GM12892 (cell line): ENCODE measurements at regions not wholly inside any gene's neighbourhood (a gene's known extent, or its start where the extent isn't known, plus 50 kb on each side); places are given as distances from the start of the nearest gene placed in this dataset.

ENCODE experiments used
- DNase-seq: peaks from one replicate; pipeline ENCODE4 v3.0.0; 2011; ENCODE audit not compliant: insufficient read length
- FAIRE-seq: peaks from 2 replicates; lab custom pipeline; 2011; peaks lifted over from hg19 to GRCh38; lab: Jason Lieb, UNC
- POLR2A ChIP-seq: IDR thresholded peaks from 2 replicates; pipeline ENCODE4 v1.6.1; 2011; ENCODE audit warnings: low read depth, low read length, control low read depth
- POLR2AphosphoS5 ChIP-seq: IDR thresholded peaks from 2 replicates; pipeline ENCODE4 v1.6.1; 2011; ENCODE audit warnings: low read depth, low read length, control low read depth
- TAF1 ChIP-seq: IDR thresholded peaks from 2 replicates; pipeline ENCODE4 v1.6.1; 2011; ENCODE audit warnings: low read depth, mild to moderate bottlenecking, control low read depth, low read length, borderline replicate concordance

DNA sequence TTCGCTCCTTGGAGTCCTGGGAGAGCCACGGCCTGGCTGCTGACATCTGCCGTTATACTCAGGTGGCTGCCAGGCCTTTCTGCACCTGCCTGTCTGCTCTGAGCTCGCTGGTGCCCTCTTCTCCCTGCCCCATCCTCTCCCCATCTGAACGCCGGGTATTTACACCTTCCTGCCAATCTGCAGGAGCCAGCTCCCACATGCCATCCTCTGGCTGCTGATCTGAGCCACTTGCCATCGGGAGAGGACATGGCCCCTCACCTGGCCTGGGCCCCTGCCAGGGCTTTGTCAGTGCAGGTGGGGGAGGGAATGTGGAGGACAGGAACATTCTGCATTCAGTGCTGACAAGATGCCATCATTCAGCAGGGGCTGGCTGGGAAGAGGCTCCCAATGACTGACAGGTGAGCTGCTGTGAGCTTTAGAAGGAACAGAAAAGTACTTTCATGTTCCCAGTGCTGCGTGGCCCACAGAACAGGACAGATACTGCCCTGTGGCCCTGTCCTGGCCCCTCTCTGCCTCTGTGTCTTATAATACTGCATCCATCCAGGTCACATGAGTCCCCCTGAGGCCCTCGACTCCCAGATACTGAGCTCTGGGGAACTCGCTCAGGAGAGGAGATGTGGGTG is 96.3 kb upstream of the ZNF469 start:
- DNase-seq: no peak
- TF ChIP-seq POLR2AphosphoS5: no peak
- no peak for TF ChIP-seq TAF1
- TF ChIP-seq POLR2A: no peak
- FAIRE-seq: no peak

DNA sequence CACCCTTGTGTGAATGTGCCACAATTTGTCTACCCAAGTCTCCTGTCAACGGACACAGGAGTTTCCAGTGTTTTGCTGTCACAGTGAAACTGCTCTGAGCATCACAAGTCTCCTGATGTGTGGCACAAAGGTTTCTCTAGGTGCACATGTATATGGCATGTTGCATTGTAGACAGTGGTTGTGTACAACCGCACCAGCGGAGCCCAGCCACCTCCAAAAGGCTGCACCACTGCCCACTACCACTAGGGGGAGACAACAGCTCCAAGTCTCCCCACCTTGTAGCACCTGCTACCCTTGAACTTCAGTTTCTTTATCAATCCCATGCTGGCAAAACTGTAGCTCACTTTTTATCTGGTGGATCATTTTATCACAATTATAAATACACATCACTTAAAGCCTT is 95.5 kb upstream of the ZNF469 start:
- TF ChIP-seq TAF1: no peak
- TF ChIP-seq POLR2A: no peak
- TF ChIP-seq POLR2AphosphoS5: no peak
- no peak for FAIRE-seq
- DNase-seq: no peak

DNA sequence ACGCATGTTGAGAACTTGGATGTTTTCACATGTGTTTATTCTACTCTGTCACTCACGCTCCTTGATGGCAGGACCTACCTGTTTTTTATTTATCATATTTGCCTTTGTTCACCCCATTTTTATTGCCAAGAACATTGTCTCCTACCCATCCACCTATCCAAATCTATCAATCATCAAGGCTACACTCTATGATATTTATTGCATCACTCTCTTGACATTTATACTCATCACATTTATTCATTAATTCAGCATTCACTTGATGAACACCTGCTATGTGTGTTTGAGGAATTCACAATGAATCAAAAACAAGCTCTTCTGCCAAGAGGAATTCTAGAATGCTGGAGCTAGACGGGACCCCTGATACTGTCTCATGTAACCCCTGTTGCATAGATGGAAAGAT is 94.5 kb upstream of the ZNF469 start:
- no peak for TF ChIP-seq POLR2A
- no peak for TF ChIP-seq TAF1
- TF ChIP-seq POLR2AphosphoS5: no peak
- DNase-seq (no peak), FAIRE-seq (no peak)

DNA sequence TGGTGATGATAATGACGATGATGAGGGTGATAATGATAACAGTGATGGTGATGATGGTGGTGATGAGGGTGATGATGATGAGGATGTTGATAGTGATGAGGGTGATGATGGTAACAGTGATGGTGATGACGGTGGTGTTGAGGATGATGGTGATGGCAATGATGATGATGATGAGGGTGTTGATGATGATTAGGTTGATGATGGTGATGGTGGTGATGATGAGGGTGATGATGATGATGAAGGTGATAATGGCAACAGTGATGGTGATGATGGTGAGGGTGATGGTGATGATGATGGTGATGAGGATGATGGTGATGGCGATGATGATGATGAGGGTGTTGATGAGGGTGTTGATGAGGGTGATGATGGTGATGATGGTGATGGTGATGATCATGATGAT is 93.8 kb upstream of the ZNF469 start:
- no peak for FAIRE-seq
- no peak for DNase-seq
- TF ChIP-seq POLR2A (no peak), POLR2AphosphoS5 (no peak), TAF1 (no peak)

- TF ChIP-seq TAF1 (no peak), POLR2AphosphoS5 (no peak), POLR2A (no peak)
- DNase-seq: no peak
- no peak for FAIRE-seq
Measured at GRCh38 chr16:88289561-88289960, 93.2 kb upstream of the ZNF469 start.

DNA sequence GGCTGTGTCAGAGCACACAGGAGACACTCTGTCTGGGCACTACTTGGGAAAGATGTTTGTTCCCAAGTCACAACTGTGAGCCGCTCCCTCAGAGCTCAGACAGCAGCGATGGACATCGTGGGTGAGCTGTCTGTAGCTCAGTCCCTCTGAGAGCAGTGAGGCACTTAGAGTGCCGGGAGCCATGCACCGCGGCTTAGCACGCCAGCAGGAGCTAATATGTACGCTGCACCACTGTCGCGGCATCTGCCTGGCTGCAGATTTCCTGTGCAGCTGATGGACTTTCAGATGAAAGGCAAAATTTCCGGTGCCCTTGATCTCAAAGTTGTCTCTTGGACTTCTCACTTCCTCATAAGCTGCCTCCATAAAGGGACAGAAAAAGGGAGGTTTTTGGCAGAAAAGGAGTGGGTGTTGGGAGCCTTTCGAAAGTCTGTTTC is 92.8 kb upstream of the ZNF469 start:
- no peak for DNase-seq
- TF ChIP-seq POLR2AphosphoS5: no peak
- TF ChIP-seq TAF1: no peak
- no peak for TF ChIP-seq POLR2A
- no peak for FAIRE-seq

GRCh38 chr16:88290850-88291830 is 91.6 kb upstream of the ZNF469 start:
- TF ChIP-seq POLR2A: no peak
- TF ChIP-seq TAF1: no peak
- TF ChIP-seq POLR2AphosphoS5: no peak
- FAIRE-seq (no peak), DNase-seq (no peak)

GRCh38 chr16:88292007-88292970 is 90.5 kb upstream of the ZNF469 start:
- no peak for FAIRE-seq
- no peak for DNase-seq
- no peak for TF ChIP-seq POLR2A
- TF ChIP-seq POLR2AphosphoS5: no peak
- no peak for TF ChIP-seq TAF1

GRCh38 chr16:88293097-88293496 is 89.7 kb upstream of the ZNF469 start:
- DNase-seq (no peak), FAIRE-seq (no peak)
- no peak for TF ChIP-seq POLR2A

GRCh38 chr16:88295671-88296436 is 86.9 kb upstream of the ZNF469 start:
- no peak for TF ChIP-seq TAF1
- no peak for TF ChIP-seq POLR2AphosphoS5
- TF ChIP-seq POLR2A: no peak
- FAIRE-seq: no peak
- DNase-seq: no peak
